Midbrain (tissue), 1 donor: ENCODE measurements at regions not wholly inside any gene's neighbourhood (a gene's known extent, or its start where the extent isn't known, plus 50 kb on each side); places are given as distances from the start of the nearest gene placed in this dataset.
"Not testable (repeated sequence)": the region's sequence is repeated elsewhere in the genome, so short reads cannot be mapped to it uniquely, and the experiment has no call there.

Experiments
- DNase-seq: peaks from one replicate; lab custom pipeline; 2025; lab: John Stamatoyannopoulos, UW

DNA sequence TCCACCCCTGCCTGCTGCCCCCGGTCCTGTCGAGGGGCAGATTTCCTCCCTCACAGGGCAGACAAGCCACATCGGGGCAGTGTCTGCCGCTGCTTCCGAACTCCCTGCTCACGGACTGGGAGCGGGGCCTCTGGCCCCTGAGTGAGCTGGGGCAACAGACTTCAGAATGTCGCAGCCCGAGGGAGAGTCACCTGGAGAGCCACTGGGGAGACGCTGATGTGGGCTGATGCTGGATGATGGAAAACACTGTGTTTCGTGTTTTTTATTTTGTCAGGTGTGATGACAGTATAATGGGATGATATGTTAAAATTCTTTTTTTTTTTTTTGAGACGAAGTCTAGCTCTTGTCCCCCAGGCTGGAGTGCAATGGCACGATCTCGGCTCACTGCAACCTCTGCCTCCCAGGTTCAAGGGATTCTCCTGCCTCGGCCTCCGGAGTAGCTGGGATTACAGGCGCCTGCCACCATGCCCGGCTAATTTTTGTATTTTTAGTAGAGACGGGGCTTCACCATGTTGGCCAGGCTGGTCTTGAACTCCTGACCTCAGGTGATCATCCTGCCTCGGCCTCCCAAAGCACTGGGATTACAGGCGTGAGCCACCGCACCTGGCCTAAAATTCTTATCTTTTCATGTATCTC is 52.1 kb upstream of the SEPTIN5 start:
- DNase-seq = not testable (repeated sequence)

DNA sequence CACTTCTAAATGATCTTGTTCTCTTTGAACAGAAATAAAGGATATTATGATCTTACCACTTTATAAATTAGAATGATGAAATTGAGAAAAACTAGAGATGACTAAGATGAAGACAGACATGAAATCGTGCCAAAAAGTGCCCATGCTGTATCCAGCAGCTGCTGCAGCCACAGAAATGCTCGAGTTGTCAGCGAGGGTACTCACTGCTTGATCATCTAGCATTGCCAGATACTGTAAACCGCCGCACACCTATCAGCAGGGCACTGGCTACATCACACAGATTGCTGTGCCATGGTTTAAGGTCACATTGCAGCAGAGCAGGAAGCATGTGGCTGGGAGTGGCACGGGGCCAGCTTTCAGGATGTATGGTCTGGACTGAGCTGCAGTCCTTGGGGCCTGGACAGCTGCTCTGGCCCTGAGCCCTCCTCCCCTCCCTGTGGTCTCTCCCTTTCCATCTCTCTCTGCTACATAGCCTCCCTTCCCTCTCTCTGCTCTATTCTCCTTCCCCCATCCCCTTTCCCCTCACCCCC is 51.0 kb upstream of the SEPTIN5 start:
- DNase-seq = no peak

DNA sequence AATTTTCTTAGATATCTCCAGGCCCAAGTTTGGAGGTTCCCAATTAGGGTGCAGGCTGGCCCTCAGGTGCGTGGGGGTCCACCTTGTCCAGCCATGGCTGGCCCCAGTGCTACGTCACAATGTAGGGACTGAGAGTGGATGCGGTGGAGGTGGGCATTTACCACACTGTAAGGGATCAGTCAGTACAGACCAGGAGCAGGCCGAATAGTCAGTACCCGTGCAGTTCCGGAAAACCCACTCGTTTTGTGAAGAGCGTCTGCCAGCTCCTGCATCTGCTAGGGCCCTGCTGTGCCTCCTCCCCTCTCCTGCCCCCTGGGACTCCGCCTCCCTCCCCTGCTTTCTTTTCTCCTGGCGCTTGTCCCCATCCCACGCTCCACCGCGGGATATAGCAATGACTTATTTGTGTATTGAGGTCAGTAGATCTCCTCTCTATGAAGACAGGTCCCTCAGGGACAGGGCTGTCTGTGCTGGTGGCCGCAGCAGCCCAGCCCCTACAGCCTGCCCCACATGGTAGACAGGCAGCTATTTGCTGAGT is 50.4 kb upstream of the SEPTIN5 start:
- DNase-seq = no peak

DNA sequence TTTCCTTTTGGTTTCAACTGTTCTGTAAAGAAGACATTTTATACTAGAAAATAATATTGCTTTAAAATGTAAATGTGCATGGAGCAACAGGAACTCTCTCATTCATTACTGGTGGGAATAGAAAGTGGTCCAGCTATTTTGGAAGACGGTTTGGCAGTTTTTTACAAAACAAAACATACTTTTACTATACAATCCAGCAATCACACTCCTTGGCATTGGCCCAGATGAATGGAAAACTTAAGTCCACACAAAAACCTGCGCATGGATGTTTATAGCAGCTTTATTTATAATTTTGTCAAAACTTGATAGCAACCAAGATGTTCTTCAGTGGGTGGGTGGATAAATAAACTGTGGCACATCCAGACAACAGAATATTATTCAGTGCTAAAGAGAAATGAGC is 49.9 kb upstream of the SEPTIN5 start:
- no peak for DNase-seq
